C4-2B (cell line): ENCODE measurements at regions not wholly inside any gene's neighbourhood (a gene's known extent, or its start where the extent isn't known, plus 50 kb on each side); places are given as distances from the start of the nearest gene placed in this dataset.

Source experiments
- H3K27ac ChIP-seq: fragments of 450-650 bp; 2 replicates; pipeline ENCODE4 v1.5.1; 2017
- ZFX ChIP-seq: fragments of 450-650 bp; IDR thresholded peaks from 2 replicates; pipeline ENCODE4 v1.6.1; 2017
- TF ChIP-seq, protein P1 (sequence below): fragments of 450-650 bp; conservative IDR thresholded peaks from 2 replicates; pipeline ENCODE4 v1.5.1; 2017; ENCODE audit warnings: mild to moderate bottlenecking

DNA sequence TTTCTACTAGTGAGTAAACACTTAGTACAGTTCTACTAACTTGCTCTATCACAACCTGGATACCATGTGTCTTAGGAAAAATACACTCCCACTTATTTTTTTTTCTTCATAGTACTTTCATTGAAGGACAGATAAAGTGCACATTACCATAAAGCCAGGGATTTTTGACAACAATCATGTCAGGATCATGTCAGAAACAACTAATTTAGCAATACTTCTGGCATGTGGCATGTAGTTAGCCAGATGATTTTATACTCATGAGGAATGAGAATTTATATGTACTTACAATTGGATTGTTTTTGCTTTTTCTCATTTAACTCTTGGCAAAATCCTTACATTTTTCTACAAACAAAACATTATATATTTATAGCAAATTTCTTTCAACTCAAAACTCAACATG lies 630.7 kb upstream of the GRM3 start:
- no peak for TF ChIP-seq ZFX
- TF ChIP-seq, protein P1, sequence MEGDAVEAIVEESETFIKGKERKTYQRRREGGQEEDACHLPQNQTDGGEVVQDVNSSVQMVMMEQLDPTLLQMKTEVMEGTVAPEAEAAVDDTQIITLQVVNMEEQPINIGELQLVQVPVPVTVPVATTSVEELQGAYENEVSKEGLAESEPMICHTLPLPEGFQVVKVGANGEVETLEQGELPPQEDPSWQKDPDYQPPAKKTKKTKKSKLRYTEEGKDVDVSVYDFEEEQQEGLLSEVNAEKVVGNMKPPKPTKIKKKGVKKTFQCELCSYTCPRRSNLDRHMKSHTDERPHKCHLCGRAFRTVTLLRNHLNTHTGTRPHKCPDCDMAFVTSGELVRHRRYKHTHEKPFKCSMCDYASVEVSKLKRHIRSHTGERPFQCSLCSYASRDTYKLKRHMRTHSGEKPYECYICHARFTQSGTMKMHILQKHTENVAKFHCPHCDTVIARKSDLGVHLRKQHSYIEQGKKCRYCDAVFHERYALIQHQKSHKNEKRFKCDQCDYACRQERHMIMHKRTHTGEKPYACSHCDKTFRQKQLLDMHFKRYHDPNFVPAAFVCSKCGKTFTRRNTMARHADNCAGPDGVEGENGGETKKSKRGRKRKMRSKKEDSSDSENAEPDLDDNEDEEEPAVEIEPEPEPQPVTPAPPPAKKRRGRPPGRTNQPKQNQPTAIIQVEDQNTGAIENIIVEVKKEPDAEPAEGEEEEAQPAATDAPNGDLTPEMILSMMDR = no peak
- H3K27ac ChIP-seq = no peak overlapping the region

DNA sequence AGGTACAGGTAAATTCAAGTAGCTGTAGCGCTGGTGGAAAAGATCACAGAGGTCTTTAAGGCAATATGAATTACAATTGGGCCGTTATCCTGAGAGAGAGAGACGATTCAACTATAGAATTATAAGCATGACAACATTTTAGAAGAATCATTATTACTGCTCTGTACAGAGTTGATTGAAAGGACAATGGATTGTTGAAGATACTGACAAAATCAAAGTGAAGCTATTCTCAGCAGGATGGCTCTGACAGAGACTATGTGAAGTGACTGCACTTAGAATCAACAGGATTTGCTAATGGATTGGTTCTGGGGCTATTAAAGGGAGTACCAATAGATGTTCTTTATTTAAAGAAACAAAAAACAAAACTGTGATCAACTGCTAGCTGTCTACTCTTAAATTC lies 634.8 kb upstream of the GRM3 start:
- H3K27ac ChIP-seq = no peak overlapping the region
- no peak for TF ChIP-seq ZFX
- TF ChIP-seq, protein P1 = no peak

DNA sequence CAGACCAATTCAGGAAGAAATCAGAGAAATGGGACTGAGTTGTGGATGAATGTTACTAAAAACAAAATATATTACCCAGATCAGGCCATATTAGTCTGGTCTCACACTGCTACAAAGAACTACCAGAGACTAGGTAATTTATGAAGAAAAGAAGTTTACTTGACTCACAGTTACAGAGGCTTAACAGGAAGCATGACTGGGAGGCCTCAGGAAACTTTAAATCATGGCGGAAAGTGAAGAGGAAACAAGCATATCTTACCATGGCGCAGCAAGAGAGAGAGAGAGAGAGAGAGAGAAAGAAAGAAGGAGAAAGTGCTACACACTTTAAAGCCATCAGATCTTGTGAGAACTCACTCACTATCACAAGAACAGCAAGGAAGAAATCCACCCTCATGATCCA lies 636.8 kb upstream of the GRM3 start:
- TF ChIP-seq ZFX = no peak
- TF ChIP-seq, protein P1 = no peak

DNA sequence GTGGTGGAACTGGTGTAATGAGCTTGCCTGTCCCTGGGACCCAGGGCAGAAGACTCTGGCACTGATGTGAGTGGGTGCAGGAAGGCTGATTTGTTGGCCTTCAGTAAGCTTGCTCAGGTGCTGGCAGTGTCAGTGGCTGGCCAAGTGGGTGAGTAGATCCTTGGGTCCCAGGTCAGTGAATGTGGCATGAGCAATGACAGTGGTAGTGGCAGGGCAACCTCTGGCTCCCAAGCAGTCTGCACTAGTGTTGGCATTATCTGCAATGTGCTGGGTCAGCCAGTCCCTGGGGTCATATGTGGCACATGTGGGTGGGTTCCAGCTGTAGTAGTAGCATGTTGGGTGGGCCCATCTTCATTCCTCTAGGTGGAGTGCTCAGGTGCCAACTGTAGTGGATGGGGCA lies 640.9 kb upstream of the GRM3 start:
- no peak overlapping the region for H3K27ac ChIP-seq
- TF ChIP-seq, protein P1 = no peak
- TF ChIP-seq ZFX = no peak

More for the DNA sequence above, 636.8 kb upstream of the GRM3 start:
- no peak overlapping the region for H3K27ac ChIP-seq

DNA sequence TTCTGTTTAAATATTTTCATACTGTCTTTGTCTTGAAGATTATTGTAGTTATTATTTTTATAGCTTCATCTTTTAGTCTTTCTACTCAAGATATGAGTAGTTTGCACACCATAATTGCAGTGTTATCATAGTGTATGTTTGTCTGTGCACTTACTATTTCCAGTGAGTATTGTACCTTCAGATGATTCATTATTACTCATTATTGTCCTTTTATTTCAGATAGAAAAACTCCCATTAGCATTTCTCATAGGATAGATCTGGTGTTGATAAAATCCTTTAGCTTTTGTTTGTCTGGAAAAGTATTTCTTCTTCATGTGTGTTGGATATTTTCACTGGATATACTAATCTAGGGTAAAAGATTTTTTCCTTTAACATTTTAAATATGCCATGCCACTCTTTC lies 646.2 kb upstream of the GRM3 start:
- TF ChIP-seq ZFX = no peak
- TF ChIP-seq, protein P1 = no peak
- no peak overlapping the region for H3K27ac ChIP-seq

DNA sequence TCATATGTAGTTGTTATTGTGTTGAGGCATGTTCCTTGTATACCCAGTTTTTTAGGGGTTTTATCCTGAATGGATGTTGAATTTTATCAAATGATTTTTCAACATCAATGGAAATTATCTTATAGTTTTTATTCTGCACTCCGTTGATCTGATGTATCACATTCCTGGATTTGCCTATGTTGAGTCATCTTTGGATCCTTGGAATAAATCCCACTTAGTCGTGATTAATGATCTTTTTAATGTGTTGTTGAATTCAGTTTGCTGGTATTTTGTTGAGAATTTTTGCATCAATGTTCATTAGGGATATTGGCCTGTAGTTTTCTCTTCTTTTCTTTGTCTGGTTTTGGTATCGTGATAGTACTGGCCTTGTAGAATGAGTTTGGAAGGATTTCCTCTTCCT lies 648.6 kb upstream of the GRM3 start:
- TF ChIP-seq, protein P1 = no peak
- no peak for TF ChIP-seq ZFX
- no peak overlapping the region for H3K27ac ChIP-seq

DNA sequence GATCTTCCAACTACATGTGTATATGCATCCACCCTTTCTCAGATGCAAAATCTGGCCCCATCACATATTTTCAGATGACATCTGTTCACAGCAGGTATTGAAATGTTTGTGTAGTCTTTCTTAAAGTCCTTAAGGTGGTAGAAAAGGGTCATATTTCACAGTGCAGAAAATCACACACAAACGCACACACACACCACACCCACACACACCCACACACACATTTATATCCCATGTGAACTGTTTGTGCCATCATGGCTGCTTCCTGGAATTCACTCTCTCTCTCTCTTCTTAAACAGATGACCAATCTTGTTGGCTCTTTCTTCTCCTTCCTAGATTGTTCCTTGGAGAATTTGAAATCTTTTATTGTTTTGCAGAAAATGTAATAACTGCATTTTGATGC lies 663.0 kb upstream of the GRM3 start:
- TF ChIP-seq ZFX = no peak
- TF ChIP-seq, protein P1 = no peak
- no peak overlapping the region for H3K27ac ChIP-seq
